IPS-NIHi7 (cell line): ENCODE measurements at regions not wholly inside any gene's neighbourhood (a gene's known extent, or its start where the extent isn't known, plus 50 kb on each side); places are given as distances from the start of the nearest gene placed in this dataset.

Experiments
- DNase-seq: peaks from one replicate; pipeline ENCODE4 v3.0.0; 2012; ENCODE audit warnings: mixed read lengths; ENCODE audit errors: extremely low spot score

- no peak for DNase-seq
Observed at GRCh38 chr3:194971965-194972364, 286.3 kb downstream of the FAM43A start.

GRCh38 chr3:194972641-194973040 is 287.0 kb downstream of the FAM43A start:
- DNase-seq: no peak

- DNase-seq: no peak
Observed at GRCh38 chr3:194973366-194974000, 287.8 kb downstream of the FAM43A start.

GRCh38 chr3:194974468-194975135 is 288.9 kb downstream of the FAM43A start:
- DNase-seq: no peak

GRCh38 chr3:194976049-194976451 is 290.4 kb downstream of the FAM43A start:
- DNase-seq: no peak

GRCh38 chr3:194976874-194977273 is 291.2 kb downstream of the FAM43A start:
- no peak for DNase-seq

GRCh38 chr3:194977356-194977755 is 291.7 kb downstream of the FAM43A start:
- DNase-seq: no peak

- no peak for DNase-seq
Observed at GRCh38 chr3:194979173-194979572, 291.8 kb downstream of the XXYLT1 start.

GRCh38 chr3:194982472-194982871 is 288.5 kb downstream of the XXYLT1 start:
- DNase-seq: no peak

GRCh38 chr3:194983121-194983520 is 287.8 kb downstream of the XXYLT1 start:
- DNase-seq: no peak

- DNase-seq: no peak
Observed at GRCh38 chr3:194983620-194984019, 287.3 kb downstream of the XXYLT1 start.

GRCh38 chr3:194984066-194984465 is 286.9 kb downstream of the XXYLT1 start:
- no peak for DNase-seq

GRCh38 chr3:194984622-194985021 is 286.3 kb downstream of the XXYLT1 start:
- DNase-seq: no peak

- peak; percentile 88 for DNase-seq
Observed at GRCh38 chr3:194985031-194985578, 285.9 kb downstream of the XXYLT1 start.

- no peak for DNase-seq
Observed at GRCh38 chr3:194986208-194987043, 284.5 kb downstream of the XXYLT1 start.

GRCh38 chr3:194987571-194988494 is 283.1 kb downstream of the XXYLT1 start:
- DNase-seq: no peak

- no peak for DNase-seq
Observed at GRCh38 chr3:194988495-194989165, 282.3 kb downstream of the XXYLT1 start.

- DNase-seq: no peak
Observed at GRCh38 chr3:194989241-194989640, 281.7 kb downstream of the XXYLT1 start.

- DNase-seq: no peak
Observed at GRCh38 chr3:194990454-194991337, 280.3 kb downstream of the XXYLT1 start.

- DNase-seq: no peak
Observed at GRCh38 chr3:194991338-194991654, 279.7 kb downstream of the XXYLT1 start.
